ENCODE measurements at regions not wholly inside any gene's neighbourhood (a gene's known extent, or its start where the extent isn't known, plus 50 kb on each side); places are given as distances from the start of the nearest gene placed in this dataset.

GRCh38 chr15:92821491-92822116 is 78.5 kb upstream of the CHD2 start:
- TF ChIP-seq SUZ12 (IDR thresholded peaks at IDR 0.05; ENCODE audit: extremely low read depth, insufficient read depth, insufficient read length) (no peak), YY1 (IDR thresholded peaks at IDR 0.05; ENCODE audit: insufficient read depth, insufficient read length) (no peak), ZNF274 (IDR thresholded peaks at IDR 0.05; ENCODE audit: low read depth, low read length) (no peak)
